ENCODE measurements at regions not wholly inside any gene's neighbourhood (a gene's known extent, or its start where the extent isn't known, plus 50 kb on each side); places are given as distances from the start of the nearest gene placed in this dataset.

- no peak overlapping the region for H3K4me3 ChIP-seq (ENCODE audit: low read depth, low read length)
- no peak for DNase-seq (ENCODE audit: low read depth)
- TF ChIP-seq CTCF (conservative IDR thresholded peaks at IDR 0.05; ENCODE audit: low read depth, low read length): no peak
These were observed 147.4 kb upstream of the STK17B start for GRCh38 chr2:196318517-196319377.

- no peak overlapping the region for H3K4me3 ChIP-seq (ENCODE audit: low read depth, low read length)
- TF ChIP-seq CTCF (conservative IDR thresholded peaks at IDR 0.05; ENCODE audit: low read depth, low read length): no peak
- no peak for DNase-seq (ENCODE audit: low read depth)
These were observed 151.8 kb upstream of the STK17B start for GRCh38 chr2:196322973-196323810.

- DNase-seq (ENCODE audit: low read depth): no peak
- no peak for TF ChIP-seq CTCF (conservative IDR thresholded peaks at IDR 0.05; ENCODE audit: low read depth, low read length)
- H3K4me3 ChIP-seq (ENCODE audit: low read depth, low read length): no peak overlapping the region
These were observed 152.8 kb upstream of the STK17B start for GRCh38 chr2:196324211-196324610.

- H3K4me3 ChIP-seq (ENCODE audit: low read depth, low read length): no peak overlapping the region
- no peak for DNase-seq (ENCODE audit: low read depth)
- TF ChIP-seq CTCF (conservative IDR thresholded peaks at IDR 0.05; ENCODE audit: low read depth, low read length): no peak
These were observed 156.8 kb upstream of the STK17B start for GRCh38 chr2:196328088-196328680.

GRCh38 chr2:196329959-196330358, 158.6 kb upstream of the STK17B start:
- TF ChIP-seq CTCF (conservative IDR thresholded peaks at IDR 0.05; ENCODE audit: low read depth, low read length): no peak
- no peak for DNase-seq (ENCODE audit: low read depth)
- no peak overlapping the region for H3K4me3 ChIP-seq (ENCODE audit: low read depth, low read length)

GRCh38 chr2:196330645-196331044, 159.3 kb upstream of the STK17B start:
- DNase-seq (ENCODE audit: low read depth): no peak
- no peak for TF ChIP-seq CTCF (conservative IDR thresholded peaks at IDR 0.05; ENCODE audit: low read depth, low read length)
- no peak overlapping the region for H3K4me3 ChIP-seq (ENCODE audit: low read depth, low read length)

All from epithelial cell of proximal tubule (primary cell).